ENCODE measurements at regions not wholly inside any gene's neighbourhood (a gene's known extent, or its start where the extent isn't known, plus 50 kb on each side); places are given as distances from the start of the nearest gene placed in this dataset.

DNA sequence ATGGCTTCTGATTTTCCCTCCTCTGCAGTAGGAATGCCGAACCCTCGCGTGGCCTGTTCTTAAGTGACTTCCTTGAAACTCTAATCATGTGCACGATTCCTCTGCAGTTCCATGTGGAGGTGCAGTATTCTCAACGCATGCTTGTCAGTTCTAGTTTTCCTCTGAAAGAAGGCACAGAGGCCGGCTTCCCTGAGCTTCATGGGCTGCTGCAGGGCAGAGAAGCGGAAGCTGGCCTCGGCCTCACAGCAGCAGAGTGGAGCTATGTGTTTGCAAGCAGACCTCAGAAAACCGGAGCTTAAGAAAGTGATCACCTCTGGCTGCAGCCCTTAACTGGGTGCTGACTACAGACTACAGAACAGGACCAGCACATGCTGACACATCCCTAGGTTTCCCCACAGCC lies 500.7 kb downstream of the GRIN2A start:
- Mint-ChIP-seq H3K4me1 (peaks cover 0 to 1% (median 0%) of the 10 kb centered on the region in 4 donors), H3K27me3 (no peaks in the 10 kb centered on the region), H3K9me3 (peaks cover 0 to 20% (median 16%) of the 10 kb centered on the region in 8 donors), H3K4me3 (no peak overlapping the region), H3K36me3 (no peaks in the 10 kb centered on the region), H3K27ac (no peak overlapping the region)
- no peak for DNase-seq
- Histone ChIP-seq H3K27me3 (ENCODE audit: insufficient read depth, low read length) (no peaks in the 10 kb centered on the region), H3K9me3 (ENCODE audit: control insufficient read depth in 1 of 2, low read length in 2 of 2) (no peaks in the 10 kb centered on the region), H3K36me3 (ENCODE audit: insufficient read depth, low read length) (no peaks in the 10 kb centered on the region), H3K27ac (ENCODE audit: low read depth, low read length) (no peak overlapping the region), H3K4me1 (ENCODE audit: insufficient read depth, low read length) (no peaks in the 10 kb centered on the region), H3K4me3 (ENCODE audit: low read length in 2 of 2) (no peak overlapping the region)
- ChIA-PET POLR2A (ENCODE audit: partially characterized antibody) (no interaction called here), CTCF (ENCODE audit: partially characterized antibody) (no interaction called here)
- intact Hi-C loops (cut with micrococcal nuclease): no loop called here

DNA sequence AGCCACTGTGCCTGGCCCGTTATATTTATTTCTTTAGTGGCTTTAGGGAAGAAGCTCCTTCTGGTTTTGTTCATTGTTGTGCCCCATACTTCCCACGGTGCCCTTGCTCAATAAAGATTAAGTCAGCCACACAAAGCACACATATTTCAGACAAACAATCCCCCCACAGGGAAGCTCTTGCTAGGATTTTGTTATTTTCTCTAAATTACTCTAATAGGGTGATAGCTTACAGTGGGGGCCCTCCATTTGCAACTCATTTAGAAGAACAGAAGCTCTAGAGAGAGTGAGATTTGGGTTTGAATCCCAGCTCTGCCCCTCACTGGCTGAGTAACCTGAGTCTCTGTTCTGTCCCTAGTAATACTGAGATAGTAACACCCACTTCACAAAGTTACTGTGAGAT lies 499.9 kb downstream of the GRIN2A start:
- CTCF ChIA-PET (ENCODE audit: partially characterized antibody): no interaction called here
- DNase-seq: no peak

DNA sequence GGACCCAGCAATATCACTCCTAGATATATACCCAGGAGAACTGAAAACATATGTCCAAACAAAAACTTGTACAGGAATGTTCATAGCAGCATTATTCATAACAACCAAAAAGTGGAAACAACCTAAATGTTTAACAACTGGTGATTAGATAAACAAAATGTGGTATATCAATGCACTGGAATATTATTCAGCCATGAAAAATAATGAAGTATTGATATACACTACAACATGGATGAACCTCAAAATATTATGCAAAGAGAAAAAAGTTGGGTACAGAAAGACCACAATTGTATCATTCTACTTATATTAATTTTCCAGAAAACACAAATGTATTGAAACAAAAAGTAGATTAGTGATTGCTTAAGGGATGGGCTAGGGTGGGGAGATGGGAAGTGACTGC lies 498.6 kb downstream of the GRIN2A start:
- Mint-ChIP-seq H3K4me1 (peaks cover 0 to 1% (median 0%) of the 10 kb centered on the region in 4 donors), H3K36me3 (no peaks in the 10 kb centered on the region), H3K4me3 (no peak overlapping the region), H3K27ac (peak overlapping the region in 1 of 7 donors; percentile 76), H3K27me3 (no peaks in the 10 kb centered on the region), H3K9me3 (peaks cover 2 to 20% (median 16%) of the 10 kb centered on the region in 8 donors)
- intact Hi-C loops (cut with micrococcal nuclease): no loop called here
- H3K27ac ChIP-seq (ENCODE audit: low read depth, low read length): no peak overlapping the region
- no peaks in the 10 kb centered on the region for H3K36me3 ChIP-seq (ENCODE audit: insufficient read depth, low read length)
- no peaks in the 10 kb centered on the region for H3K27me3 ChIP-seq (ENCODE audit: insufficient read depth, low read length)
- no peak for DNase-seq
- POLR2A ChIA-PET (ENCODE audit: partially characterized antibody): no interaction called here
- CTCF ChIA-PET (ENCODE audit: partially characterized antibody): no interaction called here
- no peak overlapping the region for H3K4me3 ChIP-seq (ENCODE audit: low read length in 2 of 2)
- no peaks in the 10 kb centered on the region for H3K9me3 ChIP-seq (ENCODE audit: control insufficient read depth in 1 of 2, low read length in 2 of 2)
- no peaks in the 10 kb centered on the region for H3K4me1 ChIP-seq (ENCODE audit: insufficient read depth, low read length)

More for the DNA sequence above, 499.9 kb downstream of the GRIN2A start:
- H3K27ac Mint-ChIP-seq: no peak overlapping the region
- no peaks in the 10 kb centered on the region for H3K4me1 ChIP-seq (ENCODE audit: insufficient read depth, low read length)
- H3K36me3 Mint-ChIP-seq: no peaks in the 10 kb centered on the region
- POLR2A ChIA-PET (ENCODE audit: partially characterized antibody): no interaction called here
- H3K9me3 ChIP-seq (ENCODE audit: control insufficient read depth in 1 of 2, low read length in 2 of 2): no peaks in the 10 kb centered on the region
- no peak overlapping the region for H3K4me3 Mint-ChIP-seq
- H3K9me3 Mint-ChIP-seq: peaks cover 0 to 20% (median 16%) of the 10 kb centered on the region in 8 donors
- H3K27me3 Mint-ChIP-seq: no peaks in the 10 kb centered on the region
- no peak overlapping the region for H3K4me3 ChIP-seq (ENCODE audit: low read length in 2 of 2)
- H3K36me3 ChIP-seq (ENCODE audit: insufficient read depth, low read length): no peaks in the 10 kb centered on the region
- H3K27me3 ChIP-seq (ENCODE audit: insufficient read depth, low read length): no peaks in the 10 kb centered on the region
- intact Hi-C loops (cut with micrococcal nuclease): no loop called here
- H3K27ac ChIP-seq (ENCODE audit: low read depth, low read length): no peak overlapping the region
- peaks cover 0 to 1% (median 0%) of the 10 kb centered on the region in 4 donors for H3K4me1 Mint-ChIP-seq

DNA sequence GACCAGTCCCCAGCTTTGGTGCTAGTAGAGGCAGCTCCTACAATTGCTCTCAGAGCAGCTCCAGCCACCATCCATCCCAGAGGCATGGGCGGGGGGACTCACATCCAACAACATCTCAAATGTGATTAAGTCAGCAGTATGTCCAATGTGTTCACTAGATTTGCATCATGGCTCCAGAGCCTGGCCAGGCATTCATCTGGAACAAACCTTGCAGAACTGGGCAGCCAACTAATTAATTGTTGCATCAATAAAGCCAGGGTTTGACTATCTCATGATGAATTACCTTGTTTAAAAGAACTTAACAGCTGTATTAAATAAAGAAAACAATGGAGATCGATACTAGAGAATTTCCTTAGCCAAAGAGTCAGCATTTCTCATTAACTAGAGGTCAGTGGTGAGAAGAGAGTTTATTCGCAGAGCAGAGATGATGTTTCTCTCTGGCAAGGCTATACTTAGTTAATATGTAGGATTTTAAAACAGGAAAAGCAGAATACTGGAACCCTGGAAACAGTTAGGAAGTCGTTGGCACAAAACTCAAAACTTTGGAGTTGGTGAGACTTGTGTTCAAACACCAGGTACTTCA lies 494.4 kb downstream of the GRIN2A start:
- H3K4me1 Mint-ChIP-seq: no peaks in the 10 kb centered on the region
- Histone ChIP-seq H3K4me3 (ENCODE audit: low read length in 2 of 2) (no peak overlapping the region), H3K9me3 (ENCODE audit: control insufficient read depth in 1 of 2, low read length in 2 of 2) (no peaks in the 10 kb centered on the region), H3K27ac (ENCODE audit: low read depth, low read length) (no peak overlapping the region), H3K4me1 (ENCODE audit: insufficient read depth, low read length) (no peaks in the 10 kb centered on the region), H3K36me3 (ENCODE audit: insufficient read depth, low read length) (no peaks in the 10 kb centered on the region), H3K27me3 (ENCODE audit: insufficient read depth, low read length) (no peaks in the 10 kb centered on the region)
- no peak for DNase-seq
- ChIA-PET POLR2A (ENCODE audit: partially characterized antibody) (no interaction called here), CTCF (ENCODE audit: partially characterized antibody) (no interaction called here)
- no peaks in the 10 kb centered on the region for H3K36me3 Mint-ChIP-seq
- no peaks in the 10 kb centered on the region for H3K27me3 Mint-ChIP-seq
- no peak overlapping the region for H3K4me3 Mint-ChIP-seq
- intact Hi-C loops (cut with micrococcal nuclease): no loop called here
- peaks cover 2 to 16% (median 10%) of the 10 kb centered on the region in 8 donors for H3K9me3 Mint-ChIP-seq
- H3K27ac Mint-ChIP-seq: no peak overlapping the region

DNA sequence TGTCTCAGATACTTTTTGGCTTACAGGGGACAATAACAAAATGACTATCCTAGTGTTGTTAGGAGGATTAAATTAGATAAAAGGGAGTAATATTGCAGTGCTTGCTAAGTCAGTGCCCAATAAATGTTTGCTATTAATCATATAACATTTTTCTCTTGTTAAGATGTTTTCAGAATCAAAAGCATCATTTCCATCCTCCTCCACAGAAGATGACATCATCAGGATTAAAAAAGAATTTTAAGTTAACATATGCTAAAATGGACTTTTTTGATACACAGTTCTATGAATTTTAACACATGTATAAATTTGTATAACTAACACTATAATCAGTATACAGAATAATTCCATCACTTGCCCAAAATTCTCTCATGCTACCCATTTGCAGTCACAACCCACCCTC lies 492.6 kb downstream of the GRIN2A start:
- Mint-ChIP-seq H3K9me3 (peaks cover 0 to 7% (median 2%) of the 10 kb centered on the region in 8 donors), H3K4me1 (no peaks in the 10 kb centered on the region)

DNA sequence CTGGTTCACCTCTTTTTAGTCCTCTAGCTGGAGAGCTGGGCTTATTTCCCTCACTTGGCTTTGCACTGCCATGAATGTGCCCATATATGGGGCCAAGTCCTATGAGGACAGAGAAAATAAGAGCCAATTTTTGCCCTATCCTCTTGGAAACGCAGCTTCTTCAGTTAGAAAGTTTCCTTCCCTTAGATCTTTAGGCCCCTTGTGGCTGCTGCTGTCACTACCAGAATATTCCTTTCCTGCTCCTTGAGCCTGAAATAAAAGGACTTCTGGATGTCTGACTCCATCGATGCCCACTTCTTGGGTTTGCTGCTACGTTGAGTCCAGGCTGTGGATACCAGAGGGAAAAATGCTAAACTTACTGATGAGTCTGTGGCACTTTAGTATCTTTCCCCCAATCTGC lies 487.1 kb downstream of the GRIN2A start:
- Mint-ChIP-seq H3K9me3 (peaks cover 0 to 6% (median under 1%) of the 10 kb centered on the region in 8 donors), H3K27ac (no peak overlapping the region), H3K4me3 (no peak overlapping the region), H3K27me3 (no peaks in the 10 kb centered on the region), H3K36me3 (no peaks in the 10 kb centered on the region), H3K4me1 (no peaks in the 10 kb centered on the region)
- no peaks in the 10 kb centered on the region for H3K4me1 ChIP-seq (ENCODE audit: insufficient read depth, low read length)
- POLR2A ChIA-PET (ENCODE audit: partially characterized antibody): no interaction called here
- DNase-seq: no peak
- intact Hi-C loops (cut with micrococcal nuclease): no loop called here
- no peak overlapping the region for H3K4me3 ChIP-seq (ENCODE audit: low read length in 2 of 2)
- H3K27me3 ChIP-seq (ENCODE audit: insufficient read depth, low read length): no peaks in the 10 kb centered on the region
- no peaks in the 10 kb centered on the region for H3K9me3 ChIP-seq (ENCODE audit: control insufficient read depth in 1 of 2, low read length in 2 of 2)
- H3K36me3 ChIP-seq (ENCODE audit: insufficient read depth, low read length): no peaks in the 10 kb centered on the region
- CTCF ChIA-PET (ENCODE audit: partially characterized antibody): no interaction called here
- H3K27ac ChIP-seq (ENCODE audit: low read depth, low read length): no peak overlapping the region

More for the DNA sequence above, 492.6 kb downstream of the GRIN2A start:
- intact Hi-C loops (cut with micrococcal nuclease): no loop called here
- Histone ChIP-seq H3K27me3 (ENCODE audit: insufficient read depth, low read length) (no peaks in the 10 kb centered on the region), H3K36me3 (ENCODE audit: insufficient read depth, low read length) (no peaks in the 10 kb centered on the region), H3K27ac (ENCODE audit: low read depth, low read length) (no peak overlapping the region), H3K4me3 (ENCODE audit: low read length in 2 of 2) (no peak overlapping the region), H3K9me3 (ENCODE audit: control insufficient read depth in 1 of 2, low read length in 2 of 2) (no peaks in the 10 kb centered on the region), H3K4me1 (ENCODE audit: insufficient read depth, low read length) (no peaks in the 10 kb centered on the region)
- DNase-seq: no peak
- H3K36me3 Mint-ChIP-seq: no peaks in the 10 kb centered on the region
- no peaks in the 10 kb centered on the region for H3K27me3 Mint-ChIP-seq
- no peak overlapping the region for H3K4me3 Mint-ChIP-seq
- ChIA-PET POLR2A (ENCODE audit: partially characterized antibody) (no interaction called here), CTCF (ENCODE audit: partially characterized antibody) (no interaction called here)
- no peak overlapping the region for H3K27ac Mint-ChIP-seq
